ENCODE measurements at regions not wholly inside any gene's neighbourhood (a gene's known extent, or its start where the extent isn't known, plus 50 kb on each side); places are given as distances from the start of the nearest gene placed in this dataset.

GRCh38 chr4:117293784-117294183 is 208.4 kb upstream of the TRAM1L1 start:
- TF ChIP-seq CTCF (conservative IDR thresholded peaks at IDR 0.05; ENCODE audit: low read length) (no peak), EZH2phosphoT487 (IDR thresholded peaks at IDR 0.05; ENCODE audit: borderline replicate concordance, low read depth, low read length) (no peak)
